HS-27A (cell line): ENCODE measurements at regions not wholly inside any gene's neighbourhood (a gene's known extent, or its start where the extent isn't known, plus 50 kb on each side); places are given as distances from the start of the nearest gene placed in this dataset.
"Not testable (repeated sequence)": the region's sequence is repeated elsewhere in the genome, so short reads cannot be mapped to it uniquely, and the experiment has no call there.

Experiments used
- DNase-seq: peaks from one replicate; pipeline ENCODE4 v3.0.0-alpha.2; 2012; ENCODE audit warnings: low read depth, missing footprints

GRCh38 chr17:71084838-71085237 is 915.5 kb downstream of the KCNJ2 start:
- DNase-seq = no peak

GRCh38 chr17:71085238-71086033 is 916.1 kb downstream of the KCNJ2 start:
- no peak for DNase-seq

- DNase-seq = no peak
Observed at GRCh38 chr17:71089431-71089830, 920.1 kb downstream of the KCNJ2 start.

GRCh38 chr17:71098071-71098470 is 928.7 kb downstream of the KCNJ2 start:
- DNase-seq = no peak

GRCh38 chr17:71099003-71099714 is 929.8 kb downstream of the KCNJ2 start:
- no peak for DNase-seq

GRCh38 chr17:71102777-71103176 is 933.4 kb downstream of the KCNJ2 start:
- no peak for DNase-seq

- DNase-seq = no peak
Observed at GRCh38 chr17:71104225-71104624, 934.9 kb downstream of the KCNJ2 start.

- not testable (repeated sequence) for DNase-seq
Observed at GRCh38 chr17:71106056-71106455, 936.7 kb downstream of the KCNJ2 start.

- no peak for DNase-seq
Observed at GRCh38 chr17:71107136-71107535, 937.8 kb downstream of the KCNJ2 start.

GRCh38 chr17:71109697-71110096 is 940.4 kb downstream of the KCNJ2 start:
- no peak for DNase-seq

- no peak for DNase-seq
Observed at GRCh38 chr17:71110326-71110725, 941.0 kb downstream of the KCNJ2 start.

GRCh38 chr17:71111460-71111859 is 942.1 kb downstream of the KCNJ2 start:
- DNase-seq = no peak

GRCh38 chr17:71111934-71112333 is 942.6 kb downstream of the KCNJ2 start:
- no peak for DNase-seq

- no peak for DNase-seq
Observed at GRCh38 chr17:71113347-71113746, 944.0 kb downstream of the KCNJ2 start.

- DNase-seq = no peak
Observed at GRCh38 chr17:71114911-71115668, 945.8 kb downstream of the KCNJ2 start.

- DNase-seq = no peak
Observed at GRCh38 chr17:71115669-71115972, 946.3 kb downstream of the KCNJ2 start.

GRCh38 chr17:71117466-71117865 is 948.1 kb downstream of the KCNJ2 start:
- DNase-seq = no peak

- no peak for DNase-seq
Observed at GRCh38 chr17:71118039-71118438, 948.7 kb downstream of the KCNJ2 start.

- DNase-seq = no peak
Observed at GRCh38 chr17:71127416-71127815, 958.1 kb downstream of the KCNJ2 start.

- DNase-seq = no peak
Observed at GRCh38 chr17:71142333-71142732, 973.0 kb downstream of the KCNJ2 start.

GRCh38 chr17:71145486-71145885 is 975.3 kb upstream of the SOX9 start:
- DNase-seq = no peak

GRCh38 chr17:71147906-71148305 is 972.9 kb upstream of the SOX9 start:
- no peak for DNase-seq

GRCh38 chr17:71149607-71150006 is 971.2 kb upstream of the SOX9 start:
- no peak for DNase-seq
